A549 (cell line): ENCODE measurements at regions not wholly inside any gene's neighbourhood (a gene's known extent, or its start where the extent isn't known, plus 50 kb on each side); places are given as distances from the start of the nearest gene placed in this dataset.

Experiments
- ATAC-seq, 2 experiments: fragments of 200-7000 bp in 1 of 2; fragments of >200 bp in 1 of 2; cut with Nextera tagmentation in 1 of 2; cut with Tn5 transposase in 1 of 2; 3 replicates each; pipeline versions ENCODE4 v1.8.0 to v1.9.1; 2018 to 2020; ENCODE audit warnings: mild to moderate bottlenecking in 1 of 2, moderate library complexity in 1 of 2
- CTCF ChIA-PET: fragments of 300-600 bp; sonication (Branson Sonifier 250); formaldehyde crosslinking; extraction: SDS; loops from one replicate; lab custom pipeline; 2021; ENCODE audit warnings: antibody characterized with exemption, inconsistent platforms; lab: Yijun Ruan, JAX
- POLR2A ChIA-PET: fragments of 350-600 bp; formaldehyde crosslinking; extraction: SDS; loops from one replicate; lab custom pipeline; 2021; ENCODE audit warnings: antibody characterized with exemption, inconsistent platforms; lab: Yijun Ruan, JAX
- DNase-seq, 2 experiments: peaks; one replicate each; pipeline versions ENCODE4 v3.0.0 to v3.0.0-alpha.2; 2011 to 2016; ENCODE audit warnings: low read depth in 1 of 2, low spot score in 1 of 2
- FAIRE-seq: peaks from 2 replicates; lab custom pipeline; 2011; peaks lifted over from hg19 to GRCh38; lab: Jason Lieb, UNC
- H3K27ac ChIP-seq, 2 experiments: fragments of >200 bp; sonication (Bioruptor Twin); formaldehyde crosslinking; 3 replicates each; pipeline ENCODE4 v1.5.1; 2016 to 2017
- H3K4me1 ChIP-seq: fragments of >200 bp; sonication (Bioruptor Twin); formaldehyde crosslinking; 3 replicates; pipeline ENCODE4 v1.6.1; 2016
- H3K4me2 ChIP-seq: fragments of >200 bp; sonication (Bioruptor Twin); formaldehyde crosslinking; 3 replicates; pipeline ENCODE4 v1.6.1; 2016
- H3K4me3 ChIP-seq: fragments of >200 bp; sonication (Bioruptor Twin); formaldehyde crosslinking; 3 replicates; pipeline ENCODE4 v1.5.1; 2016
- H3K9me3 ChIP-seq: fragments of >200 bp; sonication (Bioruptor Twin); formaldehyde crosslinking; 3 replicates; pipeline ENCODE4 v1.6.1; 2016
- CHD2 ChIP-seq: fragments of 150-350 bp; IDR thresholded peaks from 2 replicates; pipeline ENCODE4 v1.6.1; 2014; ENCODE audit warnings: low read length; ENCODE audit not compliant: partially characterized antibody
- CHD4 ChIP-seq: fragments of 200-600 bp; sonication (generic); IDR thresholded peaks from 2 replicates; pipeline ENCODE4 v1.6.1; 2016; ENCODE audit warnings: antibody characterized with exemption, mild to moderate bottlenecking, borderline replicate concordance
- EHMT2 ChIP-seq: fragments of 200-600 bp; sonication (generic); IDR thresholded peaks from 2 replicates; pipeline ENCODE4 v1.6.1; 2016; ENCODE audit warnings: antibody characterized with exemption, low read depth, mild to moderate bottlenecking, moderate library complexity
- ESRRA ChIP-seq: fragments of 150-350 bp; IDR thresholded peaks from 2 replicates; pipeline ENCODE4 v1.6.1; 2014; ENCODE audit warnings: mild to moderate bottlenecking, low read length, borderline replicate concordance
- FOSB ChIP-seq: fragments of 250-450 bp; sonication (Bioruptor Pico); IDR thresholded peaks from 2 replicates; pipeline ENCODE4 v1.5.0; 2020; ENCODE audit warnings: mild to moderate bottlenecking, moderate library complexity
- FOSL2 ChIP-seq, 2 experiments: fragments of 450-650 bp in 1 of 2; fragments of >200 bp in 1 of 2; sonication (Bioruptor Twin) in 1 of 2; formaldehyde crosslinking; IDR thresholded peaks; 2 replicates each; pipeline versions ENCODE4 v1.5.0 to v1.6.1; 2016 to 2020; ENCODE audit warnings: mild to moderate bottlenecking in 1 of 2, moderate library complexity in 1 of 2
- GATA3 ChIP-seq: IDR thresholded peaks from 2 replicates; pipeline ENCODE4 v1.6.1; 2012; ENCODE audit warnings: borderline replicate concordance
- HDAC2 ChIP-seq: fragments of 200-600 bp; sonication (generic); IDR thresholded peaks from 2 replicates; pipeline ENCODE4 v1.6.1; 2016
- HES2 ChIP-seq: fragments of >200 bp; sonication (Bioruptor Twin); formaldehyde crosslinking; IDR thresholded peaks from 2 replicates; pipeline ENCODE4 v1.6.1; 2016
- JUN ChIP-seq, 2 experiments: fragments of >200 bp; sonication (Bioruptor Twin); formaldehyde crosslinking; IDR thresholded peaks; 2 replicates in 1 of 2; 3 replicates in 1 of 2; pipeline ENCODE4 v1.6.1; 2016 to 2017
- MAFK ChIP-seq: fragments of 450-650 bp; IDR thresholded peaks from 2 replicates; pipeline ENCODE4 v1.6.1; 2014; ENCODE audit not compliant: partially characterized antibody
- MYC ChIP-seq: IDR thresholded peaks from 2 replicates; pipeline ENCODE4 v1.6.1; 2012; ENCODE audit warnings: mild to moderate bottlenecking, inconsistent platforms, low read length, improper control_type of control experiment, borderline replicate concordance
- NFE2L2 ChIP-seq: fragments of 150-350 bp; conservative IDR thresholded peaks from 2 replicates; pipeline ENCODE4 v1.6.1; 2014; ENCODE audit warnings: low read length
- RCOR1 ChIP-seq: fragments of 150-350 bp; IDR thresholded peaks from 2 replicates; pipeline ENCODE4 v1.6.1; 2014; ENCODE audit warnings: antibody characterized with exemption, low read length, low read depth
- RNF2 ChIP-seq: fragments of 200-600 bp; sonication (generic); IDR thresholded peaks from 2 replicates; pipeline ENCODE4 v1.6.1; 2016; ENCODE audit warnings: low read depth, mild to moderate bottlenecking, antibody characterized with exemption, moderate library complexity, borderline replicate concordance
- SREBF2 ChIP-seq: fragments of 450-650 bp; IDR thresholded peaks from 2 replicates; pipeline ENCODE4 v1.6.1; 2014; ENCODE audit warnings: mild to moderate bottlenecking, moderate library complexity
- TFCP2L1 ChIP-seq: fragments of 250-450 bp; sonication (Bioruptor Pico); IDR thresholded peaks from 2 replicates; pipeline ENCODE4 v1.5.0; 2021; ENCODE audit warnings: mild to moderate bottlenecking
- ZNF302 ChIP-seq: fragments of 250-450 bp; sonication (Bioruptor Pico); IDR thresholded peaks from 2 replicates; pipeline ENCODE4 v1.9.0; 2021; ENCODE audit warnings: inconsistent platforms, mild to moderate bottlenecking, moderate library complexity
- ZSCAN20 ChIP-seq: fragments of 250-450 bp; sonication (Bioruptor Pico); IDR thresholded peaks from 2 replicates; pipeline ENCODE4 v1.8.0; 2022; ENCODE audit warnings: mild to moderate bottlenecking, moderate library complexity
- WGBS: methylation state at CpG from one replicate; pipeline ENCODE4 v1.1.6; 2017; ENCODE audit errors: missing lambda C conversion rate; 5-methylcytosine and 5-hydroxymethylcytosine counted together
- TF ChIP-seq, protein P1 (sequence below): IDR thresholded peaks from 2 replicates; pipeline ENCODE4 v1.6.1; 2012
- TF ChIP-seq, protein P2 (sequence below): fragments of 450-650 bp; IDR thresholded peaks from 2 replicates; pipeline ENCODE4 v1.6.1; 2014; ENCODE audit warnings: antibody characterized with exemption
- TF ChIP-seq, protein P3 (sequence below): fragments of 250-450 bp; sonication (Bioruptor Pico); IDR thresholded peaks from 2 replicates; pipeline ENCODE4 v1.5.0; 2020; ENCODE audit warnings: low read depth, mild to moderate bottlenecking, moderate library complexity

- ChIA-PET POLR2A (no interaction called here), CTCF (no interaction called here)
- Histone ChIP-seq H3K27ac (no peak overlapping the region), H3K4me1 (no peaks in the 10 kb centered on the region), H3K4me3 (no peak overlapping the region), H3K9me3 (no peaks in the 10 kb centered on the region; the same call in 2 of the 3 replicates), H3K4me2 (no peak overlapping the region)
- TF ChIP-seq RCOR1 (no peak), RNF2 (no peak), CHD4 (no peak), TFCP2L1 (CRISPR knock-in tag) (no peak), MAFK (no peak), CHD2 (no peak), ZNF302 (CRISPR knock-in tag) (no peak), FOSB (CRISPR knock-in tag) (no peak), JUN (IDR thresholded peaks at IDR 0.05) (no peak), SREBF2 (no peak), EHMT2 (no peak), HDAC2 (no peak)
- TF ChIP-seq, protein P1, sequence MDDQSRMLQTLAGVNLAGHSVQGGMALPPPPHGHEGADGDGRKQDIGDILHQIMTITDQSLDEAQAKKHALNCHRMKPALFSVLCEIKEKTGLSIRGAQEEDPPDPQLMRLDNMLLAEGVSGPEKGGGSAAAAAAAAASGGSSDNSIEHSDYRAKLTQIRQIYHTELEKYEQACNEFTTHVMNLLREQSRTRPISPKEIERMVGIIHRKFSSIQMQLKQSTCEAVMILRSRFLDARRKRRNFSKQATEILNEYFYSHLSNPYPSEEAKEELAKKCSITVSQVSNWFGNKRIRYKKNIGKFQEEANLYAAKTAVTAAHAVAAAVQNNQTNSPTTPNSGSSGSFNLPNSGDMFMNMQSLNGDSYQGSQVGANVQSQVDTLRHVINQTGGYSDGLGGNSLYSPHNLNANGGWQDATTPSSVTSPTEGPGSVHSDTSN: no peak
- TF ChIP-seq, protein P2, sequence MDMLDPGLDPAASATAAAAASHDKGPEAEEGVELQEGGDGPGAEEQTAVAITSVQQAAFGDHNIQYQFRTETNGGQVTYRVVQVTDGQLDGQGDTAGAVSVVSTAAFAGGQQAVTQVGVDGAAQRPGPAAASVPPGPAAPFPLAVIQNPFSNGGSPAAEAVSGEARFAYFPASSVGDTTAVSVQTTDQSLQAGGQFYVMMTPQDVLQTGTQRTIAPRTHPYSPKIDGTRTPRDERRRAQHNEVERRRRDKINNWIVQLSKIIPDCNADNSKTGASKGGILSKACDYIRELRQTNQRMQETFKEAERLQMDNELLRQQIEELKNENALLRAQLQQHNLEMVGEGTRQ: no peak
- ATAC-seq (no peak), FAIRE-seq (no peak), DNase-seq (no peak)
- 52% methylated on average over 5 of the region's 5 CpGs for WGBS
Observed at GRCh38 chr3:106204160-106204868, 335.5 kb upstream of the CBLB start.

GRCh38 chr3:106206146-106206545 is 337.3 kb upstream of the CBLB start:
- WGBS: 75% methylated on average over 6 of the region's 6 CpGs
- no peak overlapping the region for H3K4me2 ChIP-seq
- H3K4me1 ChIP-seq: no peaks in the 10 kb centered on the region
- ATAC-seq: no peak
- no peak overlapping the region for H3K4me3 ChIP-seq
- no peak overlapping the region for H3K27ac ChIP-seq
- POLR2A ChIA-PET: no interaction called here
- CTCF ChIA-PET: no interaction called here
- H3K9me3 ChIP-seq: no peaks in the 10 kb centered on the region; the same call in 2 of the 3 replicates
- no peak for DNase-seq
- no peak for TF ChIP-seq CHD4
- TF ChIP-seq, protein P3, sequence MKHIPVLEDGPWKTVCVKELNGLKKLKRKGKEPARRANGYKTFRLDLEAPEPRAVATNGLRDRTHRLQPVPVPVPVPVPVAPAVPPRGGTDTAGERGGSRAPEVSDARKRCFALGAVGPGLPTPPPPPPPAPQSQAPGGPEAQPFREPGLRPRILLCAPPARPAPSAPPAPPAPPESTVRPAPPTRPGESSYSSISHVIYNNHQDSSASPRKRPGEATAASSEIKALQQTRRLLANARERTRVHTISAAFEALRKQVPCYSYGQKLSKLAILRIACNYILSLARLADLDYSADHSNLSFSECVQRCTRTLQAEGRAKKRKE: no peak
- TF ChIP-seq MYC: no peak
- FAIRE-seq: no peak

GRCh38 chr3:106206613-106207012 is 337.8 kb upstream of the CBLB start:
- H3K4me2 ChIP-seq: no peak overlapping the region
- TF ChIP-seq ZSCAN20 (CRISPR knock-in tag): no peak
- ATAC-seq (no peak), DNase-seq (no peak), FAIRE-seq (no peak)
- H3K27ac ChIP-seq: no peak overlapping the region
- no peak overlapping the region for H3K4me3 ChIP-seq
- CTCF ChIA-PET: no interaction called here
- H3K4me1 ChIP-seq: no peaks in the 10 kb centered on the region
- POLR2A ChIA-PET: no interaction called here
- no peaks in the 10 kb centered on the region; the same call in 2 of the 3 replicates for H3K9me3 ChIP-seq
- WGBS: 69% methylated on average over 5 of the region's 5 CpGs

- Histone ChIP-seq H3K4me3 (no peak overlapping the region), H3K4me1 (no peaks in the 10 kb centered on the region), H3K4me2 (no peak overlapping the region), H3K27ac (no peak overlapping the region), H3K9me3 (no peaks in the 10 kb centered on the region; the same call in 2 of the 3 replicates)
- ATAC-seq (no peak), FAIRE-seq (no peak), DNase-seq (no peak)
- CTCF ChIA-PET: no interaction called here
- TF ChIP-seq SREBF2 (no peak), FOSL2 (IDR thresholded peaks at IDR 0.05) (no peak), FOSL2 (CRISPR knock-in tag; IDR thresholded peaks at IDR 0.05) (no peak), NFE2L2 (no peak), JUN (IDR thresholded peaks at IDR 0.05) (no peak), GATA3 (no peak), HES2 (no peak), ESRRA (no peak)
- WGBS: 56% methylated on average over 4 of the region's 4 CpGs
- POLR2A ChIA-PET: no interaction called here
Observed at GRCh38 chr3:106208251-106208650, 339.4 kb upstream of the CBLB start.
